Ascending aorta (tissue), 2 donors: ENCODE measurements at regions not wholly inside any gene's neighbourhood (a gene's known extent, or its start where the extent isn't known, plus 50 kb on each side); places are given as distances from the start of the nearest gene placed in this dataset.

Experiments used
- DNase-seq, 2 donors: peaks; one replicate each; pipeline ENCODE4 v3.0.0-alpha.2; 2019; ENCODE audit warnings: low spot score in 2 of 2
- H3K27ac ChIP-seq, 2 donors: fragments of 200-600 bp; sonication (generic); one replicate each; pipeline ENCODE4 v1.5.1; 2016 to 2017; ENCODE audit warnings: mild to moderate bottlenecking in 1 of 2
- H3K27me3 ChIP-seq: fragments of 200-600 bp; sonication (generic); one replicate; pipeline ENCODE4 v1.5.1; 2017
- H3K36me3 ChIP-seq, 2 donors: fragments of 200-600 bp; sonication (generic); one replicate each; pipeline ENCODE4 v1.5.1; 2016
- H3K4me1 ChIP-seq, 2 donors: fragments of 200-600 bp; sonication (generic); one replicate each; pipeline ENCODE4 v1.5.1; 2016 to 2017; ENCODE audit warnings: mild to moderate bottlenecking in 1 of 2
- H3K4me3 ChIP-seq, 2 donors: fragments of 200-600 bp; sonication (generic); one replicate each; pipeline ENCODE4 v1.5.1; 2016 to 2017; ENCODE audit warnings: mild to moderate bottlenecking in 1 of 2
- H3K9me3 ChIP-seq, 2 donors: fragments of 200-600 bp; sonication (generic); one replicate each; pipeline ENCODE4 v1.5.1; 2016
- intact Hi-C: fragments of 100-400 bp; cut with DNase I; formaldehyde crosslinking; loops from one replicate; pipeline ENCODE4 v1.15.1; 2023
- TF ChIP-seq, protein P1 (sequence below), 3 experiments: fragments of 200-600 bp in 2 of 3; fragments of 450-650 bp in 1 of 3; sonication (generic) in 2 of 3; IDR thresholded peaks; one replicate each; pipeline ENCODE4 v1.5.1; 2016 to 2019; ENCODE audit warnings: antibody characterized with exemption in 3 of 3, mild to moderate bottlenecking in 1 of 3, moderate library complexity in 1 of 3

GRCh38 chr16:72511171-72511570 is 339.2 kb upstream of the PMFBP1 start:
- no peaks in the 10 kb centered on the region for H3K27me3 ChIP-seq
- intact Hi-C loops, result no loop called here
- no peak overlapping the region for H3K27ac ChIP-seq
- no peaks in the 10 kb centered on the region for H3K36me3 ChIP-seq
- TF ChIP-seq, protein P1, sequence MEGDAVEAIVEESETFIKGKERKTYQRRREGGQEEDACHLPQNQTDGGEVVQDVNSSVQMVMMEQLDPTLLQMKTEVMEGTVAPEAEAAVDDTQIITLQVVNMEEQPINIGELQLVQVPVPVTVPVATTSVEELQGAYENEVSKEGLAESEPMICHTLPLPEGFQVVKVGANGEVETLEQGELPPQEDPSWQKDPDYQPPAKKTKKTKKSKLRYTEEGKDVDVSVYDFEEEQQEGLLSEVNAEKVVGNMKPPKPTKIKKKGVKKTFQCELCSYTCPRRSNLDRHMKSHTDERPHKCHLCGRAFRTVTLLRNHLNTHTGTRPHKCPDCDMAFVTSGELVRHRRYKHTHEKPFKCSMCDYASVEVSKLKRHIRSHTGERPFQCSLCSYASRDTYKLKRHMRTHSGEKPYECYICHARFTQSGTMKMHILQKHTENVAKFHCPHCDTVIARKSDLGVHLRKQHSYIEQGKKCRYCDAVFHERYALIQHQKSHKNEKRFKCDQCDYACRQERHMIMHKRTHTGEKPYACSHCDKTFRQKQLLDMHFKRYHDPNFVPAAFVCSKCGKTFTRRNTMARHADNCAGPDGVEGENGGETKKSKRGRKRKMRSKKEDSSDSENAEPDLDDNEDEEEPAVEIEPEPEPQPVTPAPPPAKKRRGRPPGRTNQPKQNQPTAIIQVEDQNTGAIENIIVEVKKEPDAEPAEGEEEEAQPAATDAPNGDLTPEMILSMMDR (IDR thresholded peaks at IDR 0.05), result no peak
- H3K4me1 ChIP-seq, result no peaks in the 10 kb centered on the region
- H3K4me3 ChIP-seq, result no peak overlapping the region
- H3K9me3 ChIP-seq, result no peaks in the 10 kb centered on the region
- no peak for DNase-seq

- Histone ChIP-seq H3K27ac (no peak overlapping the region), H3K4me1 (no peaks in the 10 kb centered on the region), H3K36me3 (no peaks in the 10 kb centered on the region), H3K27me3 (no peaks in the 10 kb centered on the region), H3K9me3 (no peaks in the 10 kb centered on the region), H3K4me3 (no peak overlapping the region)
- TF ChIP-seq, protein P1 (IDR thresholded peaks at IDR 0.05), result no peak
- intact Hi-C loops, result loop anchor here (10.0 kb wide), 2 partner anchors 537 to 1447 kb away; partner anchors contain the start of gene ZFHX3
- DNase-seq, result no peak
Observed at GRCh38 chr16:72508191-72508590, 336.2 kb upstream of the PMFBP1 start.

DNA sequence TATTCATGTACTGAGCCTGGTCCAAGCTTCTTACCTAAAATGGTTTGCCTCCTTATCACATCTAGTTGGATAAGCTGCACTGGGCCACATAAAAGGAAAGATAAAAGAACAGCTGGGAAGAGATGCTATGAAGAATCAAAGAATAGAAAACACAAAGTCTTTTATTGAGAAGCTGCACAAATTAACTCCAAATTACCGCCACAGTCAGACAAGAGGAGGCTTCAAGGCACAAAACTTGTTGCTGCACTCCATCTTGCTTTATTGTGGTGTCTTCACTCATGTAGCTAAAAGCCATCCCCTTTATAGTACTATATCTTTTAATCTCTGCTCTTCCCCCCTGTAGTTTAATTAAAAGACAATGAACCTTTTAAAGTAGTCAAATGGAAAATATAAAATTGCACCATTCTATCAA is 330.6 kb upstream of the PMFBP1 start:
- Histone ChIP-seq H3K4me1 (no peaks in the 10 kb centered on the region), H3K9me3 (no peaks in the 10 kb centered on the region), H3K4me3 (no peak overlapping the region), H3K36me3 (no peaks in the 10 kb centered on the region), H3K27me3 (no peaks in the 10 kb centered on the region), H3K27ac (no peak overlapping the region)
- TF ChIP-seq, protein P1 (IDR thresholded peaks at IDR 0.05), result no peak
- DNase-seq, result no peak
- intact Hi-C loops, result loop anchor here (5.0 to 10.0 kb wide), 4 partner anchors 542 to 1452 kb away; partner anchors contain the start of gene ZFHX3

DNA sequence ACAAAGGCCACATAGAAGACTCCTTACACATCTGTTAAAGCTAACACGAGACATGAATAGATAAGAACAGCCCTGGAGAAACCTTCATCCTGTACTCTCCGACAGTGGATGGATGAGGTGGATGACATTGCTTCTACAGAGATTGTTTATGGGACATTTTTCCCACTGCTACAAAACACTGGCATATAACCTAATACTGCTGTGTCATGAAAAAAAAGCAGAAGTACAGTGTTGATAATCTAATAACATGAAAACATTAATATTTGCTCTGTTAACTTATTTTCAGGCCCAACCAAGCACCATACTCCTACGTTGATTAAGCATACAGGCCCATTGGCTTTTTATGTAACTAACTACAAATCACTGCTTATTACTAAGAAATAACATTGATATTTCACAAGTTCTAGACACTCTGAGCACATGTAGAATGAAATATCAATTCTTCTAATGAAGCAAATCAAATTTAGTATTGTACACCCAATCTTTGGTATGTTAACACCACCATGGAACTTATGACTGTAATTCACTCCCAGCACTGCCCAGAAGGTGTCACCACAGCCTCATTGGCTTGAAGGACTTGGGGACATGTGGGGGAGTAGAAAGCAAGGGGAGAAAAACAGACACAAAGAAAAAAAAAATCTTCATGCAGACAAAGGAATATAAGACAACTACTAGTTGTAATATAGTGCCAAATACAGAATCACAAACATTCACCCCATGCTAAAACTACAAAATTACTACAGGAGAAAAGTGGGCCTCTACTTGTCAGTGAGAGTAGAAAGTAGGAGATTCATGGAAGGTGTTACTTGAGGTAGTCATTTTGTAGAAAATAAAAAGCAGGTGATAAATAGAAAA is 330.0 kb upstream of the PMFBP1 start:
- intact Hi-C loops, result loop anchor here (5.0 to 10.0 kb wide), 4 partner anchors 543 to 1453 kb away; partner anchors contain the start of gene ZFHX3
- Histone ChIP-seq H3K4me1 (no peaks in the 10 kb centered on the region), H3K9me3 (no peaks in the 10 kb centered on the region), H3K27ac (no peak overlapping the region), H3K36me3 (no peaks in the 10 kb centered on the region), H3K4me3 (no peak overlapping the region), H3K27me3 (no peaks in the 10 kb centered on the region)
- peak in 1 of 2 donors; percentile 73 for DNase-seq
- TF ChIP-seq, protein P1 (IDR thresholded peaks at IDR 0.05), result peak; percentile 60 to 79 (median 72)

- no peaks in the 10 kb centered on the region for H3K4me1 ChIP-seq
- no peaks in the 10 kb centered on the region for H3K9me3 ChIP-seq
- intact Hi-C loops, result loop anchor here (5.0 to 10.0 kb wide), 4 partner anchors 544 to 1454 kb away; partner anchors contain the start of gene ZFHX3
- TF ChIP-seq, protein P1 (IDR thresholded peaks at IDR 0.05), result no peak
- H3K4me3 ChIP-seq, result no peak overlapping the region
- DNase-seq, result no peak
- H3K27me3 ChIP-seq, result no peaks in the 10 kb centered on the region
- H3K36me3 ChIP-seq, result no peaks in the 10 kb centered on the region
- H3K27ac ChIP-seq, result no peak overlapping the region
Observed at GRCh38 chr16:72500545-72500944, 328.6 kb upstream of the PMFBP1 start.
